AG08396 (cell line): ENCODE measurements at regions not wholly inside any gene's neighbourhood (a gene's known extent, or its start where the extent isn't known, plus 50 kb on each side); places are given as distances from the start of the nearest gene placed in this dataset.
"Not testable (repeated sequence)": the region's sequence is repeated elsewhere in the genome, so short reads cannot be mapped to it uniquely, and the experiment has no call there.

ENCODE experiments used
- DNase-seq: peaks from one replicate; pipeline ENCODE4 v3.0.0; 2012; ENCODE audit warnings: low spot score, mixed read lengths

- no peak for DNase-seq
Measured at GRCh38 chr1:198411240-198411639, 129.2 kb downstream of the ATP6V1G3 start.

GRCh38 chr1:198408716-198409115 is 131.8 kb downstream of the ATP6V1G3 start:
- no peak for DNase-seq

DNA sequence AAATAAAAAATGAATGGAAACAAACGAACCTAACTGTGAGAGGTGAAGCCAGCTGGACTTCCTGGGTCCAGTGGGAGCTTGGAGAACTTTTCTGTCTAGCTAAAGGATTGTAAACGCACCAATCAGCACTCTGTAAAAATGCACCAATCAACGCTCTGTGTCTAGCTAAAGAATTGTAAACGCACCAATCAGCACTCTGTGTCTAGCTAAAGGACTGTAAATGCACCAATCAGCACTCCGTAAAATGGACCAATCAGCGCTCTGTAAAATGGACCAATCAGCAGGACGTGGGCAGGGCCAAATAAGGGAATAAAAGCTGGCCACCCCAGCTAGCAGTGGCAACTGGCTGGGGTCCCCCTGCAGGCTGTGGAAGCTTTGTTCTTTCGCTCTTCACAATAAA is 135.8 kb downstream of the ATP6V1G3 start:
- not testable (repeated sequence) for DNase-seq

- DNase-seq, result no peak
Measured at GRCh38 chr1:198400063-198400462, 140.4 kb downstream of the ATP6V1G3 start.

DNA sequence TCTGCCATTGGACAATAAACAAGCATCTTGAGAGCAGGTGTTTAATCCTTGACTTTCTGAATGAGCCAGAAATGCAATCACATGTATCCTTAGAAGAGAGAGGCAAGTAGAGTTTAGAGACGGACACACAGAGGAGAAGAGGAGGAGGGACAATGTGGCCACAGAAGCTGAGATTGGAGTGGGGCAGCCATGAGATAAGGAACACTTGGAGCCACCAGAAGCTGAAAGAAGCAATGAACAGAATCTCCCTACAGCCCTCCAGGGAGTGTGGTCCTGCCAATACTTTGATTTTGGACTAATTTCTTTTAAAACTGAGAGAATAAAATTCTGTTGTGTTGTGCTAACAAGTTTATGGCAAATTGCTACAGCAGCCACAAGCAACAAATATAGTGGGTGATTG is 141.0 kb downstream of the ATP6V1G3 start:
- DNase-seq, result no peak

DNA sequence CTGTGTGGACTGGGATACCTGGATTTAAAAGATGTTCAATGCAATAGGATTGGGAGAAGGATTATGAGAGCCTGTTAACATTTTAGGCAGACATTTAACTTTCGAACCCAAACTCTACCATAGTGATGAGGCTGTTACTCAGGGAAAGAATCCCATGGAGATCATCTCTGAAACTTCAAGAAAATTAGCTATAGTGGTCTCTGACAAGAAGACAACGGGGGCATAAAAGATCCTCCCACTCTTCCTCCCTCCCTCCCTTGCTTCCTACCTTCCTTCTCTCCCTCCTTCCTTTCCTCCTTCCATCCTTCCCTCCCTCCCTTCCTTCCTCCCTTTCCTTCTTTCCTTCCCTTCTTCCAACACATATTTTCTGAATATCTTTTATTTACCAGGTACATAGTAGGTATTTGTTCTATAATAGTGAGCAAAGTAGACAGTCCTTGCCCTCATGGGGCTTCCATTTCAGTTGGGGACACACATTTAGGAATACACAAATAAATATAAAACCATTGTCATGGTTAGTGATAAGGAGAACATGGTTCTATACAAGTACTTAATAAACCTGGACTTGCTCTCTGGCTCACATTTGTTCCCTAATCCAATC is 143.2 kb downstream of the ATP6V1G3 start:
- no peak for DNase-seq

DNA sequence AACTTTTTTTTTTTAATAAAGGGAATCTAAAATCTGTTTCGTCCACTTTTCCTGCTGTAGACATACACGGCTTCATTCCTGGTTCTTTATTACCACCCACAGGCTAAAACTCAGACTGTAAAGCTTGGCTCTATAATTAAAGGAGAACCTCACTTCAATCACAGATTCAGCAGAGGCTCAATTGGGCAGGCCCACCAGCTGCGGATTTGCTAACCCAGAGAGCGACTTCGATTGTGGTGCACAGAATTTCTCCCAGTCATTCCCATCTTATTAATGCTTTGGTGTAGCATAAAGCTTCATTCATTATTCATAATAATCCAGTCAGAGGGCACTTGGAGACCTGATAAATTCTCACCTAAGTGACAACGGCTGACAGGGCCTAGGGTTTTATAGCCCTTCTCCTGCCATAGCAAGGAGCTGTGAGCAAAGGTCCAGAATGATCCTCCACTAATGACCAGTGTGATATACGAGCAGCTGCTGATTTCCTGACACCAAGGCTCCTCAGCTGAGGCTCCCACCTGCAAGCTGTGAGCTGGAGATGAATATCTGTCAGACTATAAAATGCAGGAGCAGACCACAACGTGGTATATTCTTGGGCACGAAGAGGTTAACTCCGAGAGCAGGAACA is 149.0 kb downstream of the ATP6V1G3 start:
- no peak for DNase-seq

DNA sequence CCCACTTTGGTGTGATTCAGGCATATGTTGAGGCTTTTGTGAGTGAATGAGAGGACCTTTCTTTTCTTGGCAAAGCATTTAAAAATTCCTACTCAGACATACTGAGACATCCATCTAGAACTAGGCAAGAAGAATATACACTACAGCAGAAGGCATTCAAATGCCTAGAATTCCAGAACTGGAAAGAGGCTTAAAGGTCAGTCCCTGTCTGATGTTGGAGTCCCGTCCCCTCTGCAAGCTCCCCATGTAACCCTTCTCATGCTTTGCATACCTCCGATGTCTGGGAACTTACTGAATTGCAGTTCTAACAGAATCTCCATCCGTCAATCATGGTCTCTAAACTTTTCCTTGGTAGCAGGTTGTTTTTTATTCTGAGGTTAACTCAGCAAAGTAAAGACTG is 152.9 kb downstream of the ATP6V1G3 start:
- peak; percentile 8 for DNase-seq

DNA sequence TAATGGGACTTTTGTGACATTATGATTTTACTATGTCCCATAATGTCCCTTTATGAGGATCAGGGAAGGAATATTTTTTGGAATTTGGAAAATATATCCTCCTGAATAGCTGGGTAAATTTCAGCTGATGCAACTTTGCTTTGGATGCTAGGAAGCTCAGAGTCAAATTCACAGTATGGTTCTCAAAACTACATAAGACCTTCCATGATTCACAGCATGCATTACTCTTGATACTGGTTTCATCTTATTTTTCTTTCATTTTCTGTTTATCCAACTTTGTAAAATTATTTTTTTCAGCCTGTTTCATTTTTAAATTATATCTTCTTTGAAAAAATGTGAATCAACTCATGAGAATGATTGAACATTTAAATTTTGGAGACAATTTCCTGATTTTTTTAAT is 160.2 kb downstream of the ATP6V1G3 start:
- no peak for DNase-seq

- DNase-seq, result no peak
Measured at GRCh38 chr1:198377702-198378101, 162.8 kb downstream of the ATP6V1G3 start.

DNA sequence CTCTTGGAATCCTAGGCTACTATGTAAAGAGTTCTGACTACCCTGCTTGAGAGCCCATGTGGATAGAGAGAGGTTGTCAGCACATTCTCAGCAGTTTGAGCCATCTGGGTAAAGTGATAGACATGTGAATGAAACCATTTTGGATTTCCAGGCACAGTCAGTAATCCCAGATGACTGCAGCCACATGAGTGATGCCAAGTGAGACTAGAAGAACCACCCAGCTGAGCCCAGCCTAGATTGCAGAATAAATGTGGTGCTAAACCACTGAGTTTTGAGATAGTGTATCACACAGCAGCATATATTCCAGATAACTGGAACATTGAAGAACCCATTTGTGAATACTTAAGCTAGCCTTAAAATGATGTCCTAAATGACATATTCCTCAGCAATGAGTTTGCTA is 166.2 kb downstream of the ATP6V1G3 start:
- DNase-seq, result no peak

DNA sequence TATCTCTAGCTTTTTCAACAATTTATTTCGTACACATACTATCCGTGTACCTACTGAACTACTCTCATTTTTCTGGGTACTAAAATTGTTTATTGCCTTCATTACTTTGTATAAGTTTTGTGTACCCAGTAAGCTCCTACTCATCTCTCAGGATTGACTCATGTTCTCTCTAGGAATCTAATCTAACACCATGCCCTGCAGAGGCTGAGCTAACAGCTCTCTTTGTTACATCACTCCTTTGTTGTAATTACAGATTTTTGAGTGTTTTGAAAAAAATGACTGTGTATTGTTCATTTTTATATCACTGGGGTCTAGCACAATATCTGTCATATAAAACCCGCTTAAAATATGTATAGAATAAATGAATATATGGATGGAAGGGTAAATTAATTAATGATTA is 167.1 kb downstream of the ATP6V1G3 start:
- DNase-seq, result no peak
